Prostate gland (tissue), 2 donors: ENCODE measurements at regions not wholly inside any gene's neighbourhood (a gene's known extent, or its start where the extent isn't known, plus 50 kb on each side); places are given as distances from the start of the nearest gene placed in this dataset.

Experiments used
- CTCF ChIP-seq, 4 experiments: fragments of 200-600 bp in 2 of 4; fragments of 450-650 bp in 2 of 4; sonication (generic) in 2 of 4; IDR thresholded peaks; 1 replicate in 3 of 4; 2 replicates in 1 of 4; pipeline ENCODE4 v1.5.1; 2016 to 2019; ENCODE audit warnings: antibody characterized with exemption in 4 of 4, mild to moderate bottlenecking in 2 of 4, moderate library complexity in 2 of 4
- POLR2A ChIP-seq: fragments of 450-650 bp; IDR thresholded peaks from one replicate; pipeline ENCODE4 v1.6.1; 2016; ENCODE audit warnings: antibody characterized with exemption, mild to moderate bottlenecking
- POLR2AphosphoS5 ChIP-seq: sonication (generic); formaldehyde crosslinking; IDR thresholded peaks from one replicate; pipeline ENCODE4 v1.6.1; 2017; ENCODE audit warnings: antibody characterized with exemption

GRCh38 chr11:86185381-86185750 is 59.2 kb upstream of the EED start:
- no peak for TF ChIP-seq CTCF (IDR thresholded peaks at IDR 0.05)
- TF ChIP-seq POLR2A, result no peak
- no peak for TF ChIP-seq POLR2AphosphoS5
